GM12865 (cell line): ENCODE measurements at regions not wholly inside any gene's neighbourhood (a gene's known extent, or its start where the extent isn't known, plus 50 kb on each side); places are given as distances from the start of the nearest gene placed in this dataset.

ENCODE experiments used
- DNase-seq: peaks from one replicate; pipeline ENCODE4 v3.0.0; 2010; ENCODE audit warnings: low read depth
- H3K4me3 ChIP-seq: 2 replicates; pipeline ENCODE4 v1.5.1; 2011; ENCODE audit warnings: mild to moderate bottlenecking, low read depth, low read length, control low read depth
- CTCF ChIP-seq: IDR thresholded peaks from 2 replicates; pipeline ENCODE4 v1.5.1; 2011; ENCODE audit warnings: low read length, control low read depth, low read depth, inconsistent platforms; ENCODE audit not compliant: insufficient read depth; ENCODE audit errors: missing control alignments

- TF ChIP-seq CTCF, result no peak
- no peak overlapping the region for H3K4me3 ChIP-seq
- no peak for DNase-seq
These were observed 167.1 kb downstream of the SHOX2 start for GRCh38 chr3:157939166-157939565.

GRCh38 chr3:157938154-157938779 is 168.0 kb downstream of the SHOX2 start:
- no peak overlapping the region for H3K4me3 ChIP-seq
- TF ChIP-seq CTCF, result no peak

GRCh38 chr3:157931517-157931916 is 174.7 kb downstream of the SHOX2 start:
- no peak for TF ChIP-seq CTCF
- H3K4me3 ChIP-seq, result no peak overlapping the region
- DNase-seq, result peak; percentile 13

More at GRCh38 chr3:157938154-157938779, 168.0 kb downstream of the SHOX2 start:
- no peak for DNase-seq

DNA sequence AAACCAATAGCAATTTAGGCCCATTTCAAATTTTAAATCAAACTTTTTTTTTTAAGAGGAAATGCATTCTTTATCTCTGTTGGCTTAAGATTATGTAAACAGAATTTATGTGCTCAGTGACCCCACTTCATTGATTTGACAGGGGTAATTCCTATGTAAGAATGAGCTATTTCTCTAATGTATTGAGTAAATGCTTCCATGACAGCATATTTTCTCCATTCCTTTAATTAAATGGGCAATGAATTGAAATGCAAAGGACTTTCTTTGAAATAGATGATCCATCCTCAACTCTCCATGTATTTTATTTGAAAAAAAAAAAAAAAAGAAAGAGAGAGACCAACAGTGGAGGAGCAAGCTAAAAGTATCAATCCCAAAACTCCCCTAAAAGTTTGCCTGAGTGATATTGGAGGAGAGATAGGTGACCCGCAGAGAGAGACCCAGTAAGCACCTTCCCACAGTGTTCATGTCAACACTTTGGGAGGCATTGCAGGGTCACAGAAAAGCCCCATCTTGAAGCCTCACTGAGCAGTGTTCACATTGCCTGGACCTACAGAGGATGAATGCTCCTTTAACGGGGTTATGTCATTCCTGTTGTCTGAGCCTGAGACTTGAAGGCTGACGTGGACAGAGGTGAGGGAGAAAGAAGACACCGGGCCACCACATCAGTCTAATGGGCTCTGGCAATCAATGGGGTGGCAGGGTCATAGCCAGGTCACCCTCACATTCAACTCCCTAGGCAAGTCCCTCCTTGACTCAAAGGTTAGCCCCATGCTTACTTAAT is 176.0 kb downstream of the SHOX2 start:
- no peak for DNase-seq
- no peak overlapping the region for H3K4me3 ChIP-seq
- no peak for TF ChIP-seq CTCF

GRCh38 chr3:157926822-157927221 is 179.4 kb downstream of the SHOX2 start:
- no peak for DNase-seq
- no peak overlapping the region for H3K4me3 ChIP-seq
- no peak for TF ChIP-seq CTCF

GRCh38 chr3:157922614-157923013 is 183.6 kb downstream of the SHOX2 start:
- no peak for TF ChIP-seq CTCF
- no peak overlapping the region for H3K4me3 ChIP-seq
- DNase-seq, result peak; percentile 33
